Tibial nerve (tissue), 4 donors: ENCODE measurements at regions not wholly inside any gene's neighbourhood (a gene's known extent, or its start where the extent isn't known, plus 50 kb on each side); places are given as distances from the start of the nearest gene placed in this dataset.

ENCODE experiments used
- EP300 ChIP-seq, 2 donors: sonication (generic); formaldehyde crosslinking; IDR thresholded peaks; one replicate each; pipeline ENCODE4 v1.6.1; 2017; ENCODE audit warnings: antibody characterized with exemption in 2 of 2, mild to moderate bottlenecking in 1 of 2
- POLR2A ChIP-seq, 2 donors: fragments of 450-650 bp; IDR thresholded peaks; one replicate each; pipeline ENCODE4 v1.6.1; 2017; ENCODE audit warnings: antibody characterized with exemption in 2 of 2, mild to moderate bottlenecking in 2 of 2, moderate library complexity in 2 of 2
- TF ChIP-seq, protein P1 (sequence below), 5 experiments: fragments of 200-600 bp in 3 of 5; fragments of 450-650 bp in 2 of 5; sonication (generic) in 3 of 5; IDR thresholded peaks; one replicate each; pipeline ENCODE4 v1.5.1; 2016 to 2019; ENCODE audit warnings: antibody characterized with exemption in 5 of 5, mild to moderate bottlenecking in 3 of 5, moderate library complexity in 2 of 5

DNA sequence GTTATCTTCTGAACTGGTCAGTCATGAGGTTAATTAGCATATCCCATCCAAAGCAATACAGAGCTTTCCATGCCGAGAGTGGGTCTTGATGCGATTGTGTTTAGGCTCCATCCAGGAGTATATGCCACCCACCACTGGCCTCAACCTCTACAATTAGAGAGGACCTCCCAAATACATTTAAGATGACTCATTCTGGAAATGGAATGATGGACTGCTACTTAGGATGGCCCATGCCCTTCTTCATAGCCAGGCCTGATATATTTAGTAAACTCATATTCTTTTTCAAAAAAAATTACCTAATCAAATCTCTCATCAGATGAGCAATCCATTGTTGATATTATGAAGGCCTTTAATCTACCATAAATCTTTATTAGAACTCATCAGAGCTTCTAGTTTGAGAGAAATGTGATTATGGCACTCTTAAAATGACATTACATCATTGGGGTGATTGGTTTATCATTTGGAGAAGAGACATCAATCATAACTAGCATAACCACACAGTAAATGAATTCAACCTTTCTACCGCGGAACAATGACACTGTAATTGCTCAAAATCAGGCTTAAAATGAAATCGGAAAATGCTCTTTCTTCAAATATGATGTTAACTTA is 414.2 kb upstream of the WWC1 start:
- TF ChIP-seq EP300 (IDR thresholded peaks at IDR 0.05), result no peak
- TF ChIP-seq, protein P1, sequence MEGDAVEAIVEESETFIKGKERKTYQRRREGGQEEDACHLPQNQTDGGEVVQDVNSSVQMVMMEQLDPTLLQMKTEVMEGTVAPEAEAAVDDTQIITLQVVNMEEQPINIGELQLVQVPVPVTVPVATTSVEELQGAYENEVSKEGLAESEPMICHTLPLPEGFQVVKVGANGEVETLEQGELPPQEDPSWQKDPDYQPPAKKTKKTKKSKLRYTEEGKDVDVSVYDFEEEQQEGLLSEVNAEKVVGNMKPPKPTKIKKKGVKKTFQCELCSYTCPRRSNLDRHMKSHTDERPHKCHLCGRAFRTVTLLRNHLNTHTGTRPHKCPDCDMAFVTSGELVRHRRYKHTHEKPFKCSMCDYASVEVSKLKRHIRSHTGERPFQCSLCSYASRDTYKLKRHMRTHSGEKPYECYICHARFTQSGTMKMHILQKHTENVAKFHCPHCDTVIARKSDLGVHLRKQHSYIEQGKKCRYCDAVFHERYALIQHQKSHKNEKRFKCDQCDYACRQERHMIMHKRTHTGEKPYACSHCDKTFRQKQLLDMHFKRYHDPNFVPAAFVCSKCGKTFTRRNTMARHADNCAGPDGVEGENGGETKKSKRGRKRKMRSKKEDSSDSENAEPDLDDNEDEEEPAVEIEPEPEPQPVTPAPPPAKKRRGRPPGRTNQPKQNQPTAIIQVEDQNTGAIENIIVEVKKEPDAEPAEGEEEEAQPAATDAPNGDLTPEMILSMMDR (IDR thresholded peaks at IDR 0.05), result no peak
- no peak for TF ChIP-seq POLR2A (IDR thresholded peaks at IDR 0.05)
